ENCODE measurements at regions not wholly inside any gene's neighbourhood (a gene's known extent, or its start where the extent isn't known, plus 50 kb on each side); places are given as distances from the start of the nearest gene placed in this dataset.

DNA sequence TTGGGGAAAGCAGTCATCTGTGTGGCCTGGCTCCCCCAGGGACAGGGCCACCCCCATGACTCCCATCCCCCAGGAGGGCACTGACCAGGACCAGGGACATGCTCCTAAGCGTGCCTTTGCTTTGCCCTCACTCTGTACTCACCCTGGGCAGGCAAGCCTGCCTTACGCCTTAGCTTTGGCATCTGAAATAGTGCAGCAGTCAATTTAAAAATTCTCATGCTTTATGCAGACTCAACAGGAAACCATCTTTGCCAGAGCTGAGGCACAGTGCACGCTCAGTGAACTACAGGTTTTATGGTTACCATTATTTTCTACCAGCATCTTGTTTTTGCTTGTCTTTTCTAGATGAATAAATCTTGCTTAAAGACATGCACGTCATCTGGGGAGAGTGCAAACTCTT is 323.5 kb downstream of the IRX2 start:
- TF ChIP-seq, protein P1, sequence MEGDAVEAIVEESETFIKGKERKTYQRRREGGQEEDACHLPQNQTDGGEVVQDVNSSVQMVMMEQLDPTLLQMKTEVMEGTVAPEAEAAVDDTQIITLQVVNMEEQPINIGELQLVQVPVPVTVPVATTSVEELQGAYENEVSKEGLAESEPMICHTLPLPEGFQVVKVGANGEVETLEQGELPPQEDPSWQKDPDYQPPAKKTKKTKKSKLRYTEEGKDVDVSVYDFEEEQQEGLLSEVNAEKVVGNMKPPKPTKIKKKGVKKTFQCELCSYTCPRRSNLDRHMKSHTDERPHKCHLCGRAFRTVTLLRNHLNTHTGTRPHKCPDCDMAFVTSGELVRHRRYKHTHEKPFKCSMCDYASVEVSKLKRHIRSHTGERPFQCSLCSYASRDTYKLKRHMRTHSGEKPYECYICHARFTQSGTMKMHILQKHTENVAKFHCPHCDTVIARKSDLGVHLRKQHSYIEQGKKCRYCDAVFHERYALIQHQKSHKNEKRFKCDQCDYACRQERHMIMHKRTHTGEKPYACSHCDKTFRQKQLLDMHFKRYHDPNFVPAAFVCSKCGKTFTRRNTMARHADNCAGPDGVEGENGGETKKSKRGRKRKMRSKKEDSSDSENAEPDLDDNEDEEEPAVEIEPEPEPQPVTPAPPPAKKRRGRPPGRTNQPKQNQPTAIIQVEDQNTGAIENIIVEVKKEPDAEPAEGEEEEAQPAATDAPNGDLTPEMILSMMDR (IDR thresholded peaks at IDR 0.05), result no peak
- no peak for TF ChIP-seq POLR2A (IDR thresholded peaks at IDR 0.05)
